GM18502 (cell line): ENCODE measurements at regions not wholly inside any gene's neighbourhood (a gene's known extent, or its start where the extent isn't known, plus 50 kb on each side); places are given as distances from the start of the nearest gene placed in this dataset.
"Not testable (repeated sequence)": the region's sequence is repeated elsewhere in the genome, so short reads cannot be mapped to it uniquely, and the experiment has no call there.

ENCODE experiments used
- ATAC-seq: cut with Tn5 transposase; IDR thresholded peaks from one replicate; pipeline ENCODE4 v1.9.1; 2021; ENCODE audit warnings: mild to moderate bottlenecking; ENCODE audit not compliant: unreplicated experiment, poor library complexity

DNA sequence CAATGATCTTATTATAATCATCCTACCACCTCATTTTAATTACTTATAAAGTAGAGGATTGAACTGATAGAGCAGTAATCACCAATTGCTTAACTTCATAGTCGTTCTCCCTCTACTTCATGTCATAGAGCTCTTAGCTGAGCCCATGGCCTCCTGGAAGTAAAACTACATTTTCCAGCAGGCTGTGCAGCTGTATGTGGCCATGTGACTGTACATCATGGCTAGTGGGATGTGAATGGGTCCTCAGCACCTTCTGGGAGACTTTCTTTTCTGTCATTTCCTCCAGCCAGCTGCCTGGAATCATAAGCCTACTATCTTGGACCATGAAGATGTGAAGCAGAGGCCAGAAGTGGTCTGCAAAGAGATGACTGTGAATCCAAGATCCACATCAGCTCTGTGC lies 128.7 kb upstream of the SKOR2 start:
- no peak for ATAC-seq

DNA sequence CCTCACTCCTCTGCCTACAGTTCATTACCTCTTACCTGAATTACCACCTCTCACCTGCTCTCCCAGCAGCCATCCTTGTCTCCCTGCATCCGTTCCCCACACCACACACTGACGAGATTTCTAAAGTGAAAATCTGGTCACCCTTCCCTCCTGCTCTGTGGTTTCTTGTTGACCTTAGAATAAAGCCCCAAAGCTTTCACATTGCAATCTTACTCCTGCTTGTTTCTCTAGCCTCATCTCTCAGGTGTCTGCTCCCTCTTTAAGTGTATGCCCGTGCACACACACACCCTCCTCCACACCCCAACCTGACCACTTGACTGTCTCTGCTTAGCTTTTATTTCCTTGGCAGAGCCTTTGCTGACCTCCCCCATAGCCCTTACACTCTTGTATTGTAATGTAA lies 122.0 kb upstream of the SKOR2 start:
- ATAC-seq = no peak

DNA sequence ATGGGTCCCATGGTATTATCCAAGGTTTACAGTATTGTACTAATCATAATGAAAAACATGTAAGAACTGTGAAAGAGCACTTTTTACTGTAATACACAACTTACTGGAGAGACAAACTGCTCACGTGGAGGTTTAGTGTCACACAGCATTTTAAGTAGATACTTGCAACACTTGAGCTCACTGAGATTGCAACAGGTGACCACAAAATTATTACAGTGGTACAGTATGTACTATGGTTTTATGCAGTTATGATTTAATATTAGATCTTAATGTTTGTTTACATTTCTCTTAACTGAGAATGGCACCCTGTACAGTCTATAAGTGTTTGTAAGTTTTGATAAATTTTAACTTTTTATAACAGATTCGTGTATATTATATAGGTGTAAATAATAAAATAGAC lies 118.6 kb upstream of the SKOR2 start:
- ATAC-seq = no peak

DNA sequence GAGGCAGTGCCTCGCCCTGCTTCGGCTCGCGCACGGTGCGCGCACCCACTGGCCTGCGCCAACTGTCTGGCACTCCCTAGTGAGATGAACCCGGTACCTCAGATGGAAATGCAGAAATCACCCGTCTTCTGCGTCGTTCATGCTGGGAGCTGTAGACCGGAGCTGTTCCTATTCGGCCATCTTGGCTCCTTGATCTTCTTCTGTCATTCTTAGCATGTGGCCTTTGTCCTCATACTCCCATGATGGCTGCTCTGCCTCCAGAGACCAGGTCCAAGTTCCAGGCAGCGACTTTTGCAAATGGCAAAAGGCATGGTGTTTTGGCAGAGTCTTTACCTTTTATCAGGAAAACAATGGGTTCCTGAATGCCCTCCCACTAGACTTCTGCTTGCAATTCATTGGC lies 102.6 kb upstream of the SKOR2 start:
- not testable (repeated sequence) for ATAC-seq

DNA sequence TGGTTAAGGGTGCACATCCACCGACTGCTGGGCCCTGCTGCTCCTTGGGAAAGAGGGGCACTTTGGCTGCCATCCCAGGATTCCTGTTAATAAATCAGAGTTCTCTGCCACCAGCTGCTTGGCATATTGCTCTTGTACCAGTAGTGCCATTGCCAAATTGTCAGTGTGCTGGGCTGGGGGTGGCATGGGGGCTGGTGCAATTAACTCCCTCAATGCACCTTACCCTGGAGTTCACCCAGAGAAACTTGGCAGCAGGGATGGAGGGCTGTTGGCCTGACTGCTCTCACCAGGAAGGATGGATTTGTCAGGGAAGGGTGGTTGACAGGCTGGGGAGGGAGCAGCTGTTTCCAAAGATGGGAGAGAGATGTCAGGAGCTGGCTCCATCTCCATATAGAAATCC lies 94.6 kb upstream of the SKOR2 start:
- no peak for ATAC-seq

DNA sequence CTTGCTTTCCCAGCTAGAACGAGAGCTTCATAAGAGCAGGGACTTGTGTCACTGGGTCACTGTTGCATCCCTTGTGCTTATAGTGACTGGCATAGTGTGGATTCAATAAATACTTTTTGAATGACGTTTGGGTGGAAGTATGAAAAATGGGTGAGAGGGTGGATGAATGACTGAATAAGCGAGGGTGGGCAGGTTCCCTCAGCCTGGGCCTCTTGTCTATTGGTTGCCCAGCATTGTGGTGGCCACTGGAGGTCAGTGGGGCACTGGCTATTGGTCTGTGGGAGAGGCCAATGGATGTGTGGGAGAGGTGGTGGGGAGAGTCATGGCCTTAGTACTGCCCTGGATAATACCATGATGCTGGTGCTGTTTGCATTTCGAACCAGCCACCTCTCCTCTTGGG lies 93.8 kb upstream of the SKOR2 start:
- ATAC-seq = no peak

DNA sequence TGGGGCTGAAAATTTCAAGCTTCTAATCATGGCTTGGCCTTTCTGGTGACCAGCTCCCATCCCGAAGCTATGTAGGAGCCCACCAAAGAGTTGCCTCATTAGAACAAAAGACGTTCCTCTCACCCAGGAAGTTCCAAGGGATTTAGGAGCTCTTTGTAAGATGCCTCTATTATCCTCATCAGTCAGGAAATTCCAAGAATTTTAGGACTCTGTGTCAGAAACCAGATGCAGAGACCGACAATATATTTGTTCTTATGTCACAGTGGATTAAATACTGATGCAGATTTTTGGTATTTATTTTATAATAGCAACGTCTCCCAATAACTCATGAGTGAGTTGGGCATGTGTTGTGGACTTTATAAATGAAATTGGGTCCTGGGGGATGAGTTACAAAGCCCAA lies 91.8 kb upstream of the SKOR2 start:
- no peak for ATAC-seq

DNA sequence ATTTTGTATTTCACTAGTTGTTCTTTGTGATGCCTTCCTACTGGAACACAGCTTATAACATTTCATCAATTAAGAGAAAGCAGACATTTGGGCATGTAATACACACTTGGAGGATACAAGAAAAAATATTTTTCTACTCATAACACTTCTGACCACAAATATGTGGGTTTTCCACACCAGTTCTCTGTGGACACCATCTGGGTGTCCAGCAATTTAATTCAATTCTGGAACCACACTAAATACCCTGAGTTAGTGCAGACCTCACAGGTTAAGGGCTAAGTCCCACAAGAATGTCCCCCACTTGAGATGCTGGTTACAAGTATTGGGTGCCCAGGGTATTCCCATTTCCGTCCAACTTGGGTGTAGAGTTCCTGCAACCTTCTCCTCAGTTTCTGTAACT lies 91.1 kb upstream of the SKOR2 start:
- no peak for ATAC-seq

DNA sequence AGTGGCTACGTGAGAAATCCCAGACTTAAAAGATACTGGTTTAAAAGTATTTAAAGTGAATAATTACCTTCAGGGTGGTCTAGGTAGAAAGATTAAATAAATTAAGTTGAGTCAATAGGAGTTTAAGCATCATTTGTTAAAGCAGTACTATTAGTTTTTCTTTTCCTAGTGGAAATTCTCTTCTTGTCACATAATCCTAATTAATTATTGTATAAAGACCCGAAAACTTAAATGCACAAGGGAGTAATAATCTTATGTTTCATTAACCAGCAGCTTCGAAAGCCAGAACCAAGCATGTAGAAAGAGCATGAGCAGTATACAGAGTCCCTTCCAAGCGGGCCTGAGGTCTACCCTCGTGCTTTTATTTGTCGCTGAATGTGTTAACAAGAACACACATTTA lies 90.2 kb upstream of the SKOR2 start:
- ATAC-seq = no peak

DNA sequence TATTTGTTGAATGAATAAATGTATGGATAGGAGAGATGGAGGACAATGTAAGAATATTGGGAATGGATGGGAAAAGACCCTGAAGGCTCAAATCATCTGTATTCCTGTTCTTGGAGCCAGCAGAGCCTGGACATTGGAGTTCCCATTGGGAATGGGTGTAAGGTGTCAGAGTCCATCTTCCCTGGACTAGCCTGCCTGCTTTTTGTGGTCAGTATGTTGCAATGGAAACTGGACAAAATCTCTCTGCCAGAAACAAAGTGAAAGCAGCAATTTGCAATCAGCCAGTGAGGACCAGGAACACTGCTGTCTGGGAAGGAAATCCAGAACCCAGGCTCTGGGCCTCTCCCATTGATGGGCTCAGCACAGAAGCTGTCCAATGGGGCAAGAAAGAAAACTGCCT lies 83.5 kb upstream of the SKOR2 start:
- ATAC-seq = no peak

DNA sequence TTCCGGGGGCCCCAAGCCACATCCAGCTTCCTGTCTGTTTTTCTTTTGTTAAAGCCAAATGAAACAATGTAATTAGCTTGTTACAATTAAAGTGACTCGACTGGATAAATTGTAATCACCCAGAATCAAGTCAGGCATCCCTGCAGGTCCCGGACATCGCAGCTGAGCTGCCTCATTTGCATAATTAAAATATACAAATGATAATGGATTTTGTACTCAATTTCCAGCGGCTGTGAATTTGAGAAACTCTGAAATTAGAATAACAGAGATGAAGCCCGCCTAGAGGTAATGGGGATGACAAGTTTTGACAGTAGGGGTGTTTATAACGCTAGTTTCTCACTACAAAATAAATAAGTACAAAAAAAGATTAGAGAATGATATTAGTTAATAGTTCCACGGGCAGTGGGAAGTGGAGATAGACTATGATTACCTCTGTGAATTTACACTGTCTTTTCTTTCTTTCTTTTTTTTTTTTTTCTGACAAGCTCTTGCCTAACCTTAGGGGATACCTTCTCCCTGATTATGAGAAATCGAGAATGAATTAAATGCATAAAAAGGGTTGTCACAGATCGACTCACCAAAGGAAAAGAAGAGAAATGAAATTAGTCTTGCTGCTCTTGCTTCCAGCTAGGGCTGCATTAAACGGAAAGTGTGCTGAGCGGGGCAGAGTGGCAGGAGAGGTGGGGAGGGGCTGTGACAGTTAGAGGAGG lies 82.6 kb upstream of the SKOR2 start:
- no peak for ATAC-seq

DNA sequence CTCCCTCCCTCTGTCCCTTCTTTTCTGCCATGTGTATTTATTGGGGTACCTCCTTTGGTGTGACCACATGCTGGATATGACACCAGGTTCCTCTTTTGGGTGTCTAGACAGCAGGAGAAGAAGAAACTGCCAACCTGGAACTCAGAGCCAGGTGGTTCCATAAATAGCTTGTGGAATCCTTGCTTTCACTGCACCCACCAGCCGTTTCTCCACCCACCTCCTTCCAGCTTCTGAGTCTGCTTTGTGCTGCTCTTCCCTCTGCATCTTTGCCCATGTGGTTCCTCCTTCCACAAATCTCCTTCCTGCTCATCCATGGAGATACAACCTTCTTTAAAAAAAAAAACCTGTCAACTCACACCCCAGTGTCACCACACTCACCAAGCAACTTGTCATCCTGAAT lies 80.2 kb upstream of the SKOR2 start:
- no peak for ATAC-seq

DNA sequence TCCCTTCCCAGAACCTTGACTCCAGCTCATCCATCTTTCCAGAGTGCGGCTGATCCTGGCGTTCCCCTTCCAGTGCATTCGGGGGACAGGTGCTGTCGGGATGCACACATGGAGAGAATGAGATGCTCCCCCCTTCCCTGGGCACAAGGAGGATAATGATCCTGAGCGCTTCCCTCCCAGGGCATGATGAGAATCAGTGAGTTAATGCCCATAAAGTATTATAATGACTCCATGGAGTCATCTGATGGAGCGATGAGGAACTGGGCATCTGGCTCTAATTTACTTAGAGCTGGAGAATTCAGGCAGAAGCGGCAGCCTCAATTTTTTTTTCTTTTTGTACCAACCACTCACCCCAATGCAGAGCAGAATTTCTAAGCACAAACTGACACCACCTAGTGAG lies 79.6 kb upstream of the SKOR2 start:
- ATAC-seq = no peak

DNA sequence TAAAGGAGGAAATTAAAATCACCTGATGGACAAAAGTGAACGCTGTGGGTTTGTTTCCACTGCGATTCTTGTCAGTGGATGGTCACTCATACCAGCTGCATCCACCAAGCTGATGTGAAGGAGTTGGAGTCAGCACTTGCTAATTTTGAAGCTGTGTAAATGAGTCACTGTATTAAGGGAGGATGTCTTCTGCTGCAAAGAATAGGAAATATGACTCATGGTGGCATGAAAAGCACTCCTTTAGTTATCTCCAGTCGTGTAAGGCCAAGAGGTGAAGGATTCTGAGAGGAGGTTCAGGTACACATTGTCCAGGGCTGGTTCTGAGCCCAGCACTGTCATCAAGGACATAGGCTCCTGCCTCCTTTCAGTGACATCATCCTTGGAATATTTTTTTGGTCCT lies 71.7 kb upstream of the SKOR2 start:
- ATAC-seq = no peak

DNA sequence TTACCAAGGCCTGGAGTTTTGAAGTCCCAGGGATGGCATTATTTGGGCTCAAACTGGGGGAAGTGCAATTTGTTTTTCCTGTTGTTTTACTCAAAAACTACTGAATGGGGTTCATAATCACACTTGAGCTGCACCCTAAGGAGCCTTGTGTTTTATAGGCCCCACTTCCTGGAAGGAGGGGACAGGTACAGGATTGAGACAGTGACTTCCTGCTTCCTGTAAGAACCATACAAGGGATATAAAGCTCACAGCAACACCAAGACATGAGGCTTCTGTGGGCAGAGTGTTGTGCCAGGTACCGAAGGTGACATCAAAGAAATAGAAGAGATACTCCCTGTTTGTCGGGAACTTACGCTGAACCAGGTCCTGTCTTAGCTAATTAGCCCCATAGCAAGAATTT lies 70.4 kb upstream of the SKOR2 start:
- no peak for ATAC-seq

DNA sequence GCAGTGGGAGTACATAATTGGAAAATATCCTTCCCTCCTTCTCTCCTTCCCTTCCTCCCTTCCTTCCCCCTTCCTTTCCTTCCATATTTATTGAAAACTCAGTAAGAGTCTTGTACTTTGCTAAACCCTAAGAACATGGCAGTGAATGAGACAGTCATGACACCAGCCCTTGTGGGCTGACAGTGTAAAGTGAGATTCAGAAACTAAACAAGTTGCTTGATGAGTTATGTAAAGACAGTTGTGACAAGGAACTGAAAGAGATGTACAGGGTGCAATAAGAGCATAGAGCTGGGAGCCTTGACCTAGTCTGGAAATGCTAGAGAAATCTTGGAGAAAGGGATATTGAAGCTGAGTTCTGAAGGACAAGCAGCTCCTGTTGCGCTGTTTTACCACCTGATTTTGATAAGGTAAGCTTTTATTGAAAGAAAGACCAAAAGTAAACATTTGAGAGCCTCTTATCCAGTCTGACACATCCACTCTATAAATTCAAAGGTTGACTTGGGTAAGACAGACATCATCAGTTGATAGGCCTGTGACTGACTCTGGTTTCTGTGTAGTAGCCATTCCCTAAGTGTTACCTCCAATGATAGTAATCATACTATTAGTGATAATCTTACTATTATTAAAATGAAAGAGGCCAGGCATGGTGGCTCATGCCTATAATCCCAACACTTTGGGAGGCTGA lies 66.5 kb upstream of the SKOR2 start:
- no peak for ATAC-seq

DNA sequence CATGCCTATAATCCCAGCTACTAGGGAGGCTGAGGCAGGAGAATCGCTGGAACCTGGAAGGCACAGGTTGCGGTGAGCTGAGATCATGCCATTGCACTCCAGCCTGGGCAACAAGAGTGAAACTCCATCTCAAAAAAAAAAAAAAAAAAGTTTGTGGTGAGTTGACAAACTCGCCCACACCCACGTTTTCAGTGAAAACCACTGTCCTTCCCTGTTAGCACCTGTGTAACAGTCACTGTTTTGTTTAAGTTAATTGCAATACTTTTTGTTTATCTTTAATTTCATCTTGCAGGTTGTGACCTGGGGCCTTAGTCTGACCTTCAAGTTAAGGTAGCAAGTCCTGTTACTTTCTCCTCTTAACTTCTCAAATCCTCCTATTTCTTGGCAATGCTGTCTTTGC lies 65.5 kb upstream of the SKOR2 start:
- no peak for ATAC-seq

DNA sequence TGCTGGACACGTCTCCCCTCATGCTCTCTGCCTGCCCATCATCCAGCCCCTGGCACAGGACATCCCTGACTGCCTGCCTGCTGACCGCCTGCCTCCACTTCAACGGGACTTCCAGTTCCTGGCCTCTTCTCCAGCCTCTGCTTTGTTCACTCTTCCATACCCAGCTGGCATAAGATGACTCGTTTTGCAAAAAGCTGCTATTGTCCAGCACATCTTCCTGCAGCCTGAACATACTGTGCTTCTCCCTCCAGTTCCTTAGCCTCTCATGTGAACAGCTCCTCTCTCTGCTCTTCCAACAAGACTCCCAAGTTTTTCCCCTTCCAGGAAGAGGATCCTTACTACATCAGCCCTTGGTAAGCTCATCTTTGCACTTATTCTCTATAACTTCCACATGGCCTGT lies 62.4 kb upstream of the SKOR2 start:
- ATAC-seq = no peak

DNA sequence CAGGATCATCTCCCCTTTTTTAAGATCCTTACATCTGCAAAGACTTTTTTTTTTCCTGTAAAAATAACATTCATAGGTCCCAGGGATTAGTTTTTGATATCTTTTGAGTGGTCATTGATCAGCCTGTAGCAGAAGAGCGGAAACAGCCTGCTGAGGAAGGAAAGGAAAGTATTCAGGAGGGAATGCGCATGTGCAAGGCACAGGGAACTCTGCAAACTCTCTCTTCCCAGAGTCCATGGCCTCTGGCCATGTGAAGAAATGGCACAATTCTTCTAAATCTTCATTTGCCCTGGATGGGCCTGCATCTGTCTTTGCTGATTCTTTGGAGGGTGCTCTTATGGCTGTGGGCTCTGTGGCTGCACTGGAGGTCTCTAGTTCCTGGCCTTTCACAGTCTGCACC lies 60.1 kb upstream of the SKOR2 start:
- no peak for ATAC-seq
